ENCODE measurements at regions not wholly inside any gene's neighbourhood (a gene's known extent, or its start where the extent isn't known, plus 50 kb on each side); places are given as distances from the start of the nearest gene placed in this dataset.

DNA sequence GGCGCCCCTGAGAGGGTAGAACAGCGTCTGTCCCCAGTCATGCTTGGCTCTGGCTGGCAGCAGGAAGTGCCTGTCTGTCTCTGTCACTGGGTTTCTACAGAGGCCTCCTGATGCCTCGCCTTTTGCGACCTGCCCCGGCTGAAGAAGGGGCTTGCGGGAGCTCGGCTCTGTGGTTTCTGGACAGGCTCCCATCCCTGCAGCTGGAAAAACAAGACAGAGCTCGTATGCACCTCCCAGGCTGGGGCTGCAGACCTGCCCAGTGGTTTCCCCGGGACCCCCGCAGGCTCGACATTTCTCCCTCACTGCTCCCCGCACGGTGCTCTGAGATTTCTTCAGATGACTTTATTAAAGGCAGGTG is 57.0 kb upstream of the SORCS2 start:
- TF ChIP-seq, protein P1, sequence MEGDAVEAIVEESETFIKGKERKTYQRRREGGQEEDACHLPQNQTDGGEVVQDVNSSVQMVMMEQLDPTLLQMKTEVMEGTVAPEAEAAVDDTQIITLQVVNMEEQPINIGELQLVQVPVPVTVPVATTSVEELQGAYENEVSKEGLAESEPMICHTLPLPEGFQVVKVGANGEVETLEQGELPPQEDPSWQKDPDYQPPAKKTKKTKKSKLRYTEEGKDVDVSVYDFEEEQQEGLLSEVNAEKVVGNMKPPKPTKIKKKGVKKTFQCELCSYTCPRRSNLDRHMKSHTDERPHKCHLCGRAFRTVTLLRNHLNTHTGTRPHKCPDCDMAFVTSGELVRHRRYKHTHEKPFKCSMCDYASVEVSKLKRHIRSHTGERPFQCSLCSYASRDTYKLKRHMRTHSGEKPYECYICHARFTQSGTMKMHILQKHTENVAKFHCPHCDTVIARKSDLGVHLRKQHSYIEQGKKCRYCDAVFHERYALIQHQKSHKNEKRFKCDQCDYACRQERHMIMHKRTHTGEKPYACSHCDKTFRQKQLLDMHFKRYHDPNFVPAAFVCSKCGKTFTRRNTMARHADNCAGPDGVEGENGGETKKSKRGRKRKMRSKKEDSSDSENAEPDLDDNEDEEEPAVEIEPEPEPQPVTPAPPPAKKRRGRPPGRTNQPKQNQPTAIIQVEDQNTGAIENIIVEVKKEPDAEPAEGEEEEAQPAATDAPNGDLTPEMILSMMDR (IDR thresholded peaks at IDR 0.05) = no peak
- TF ChIP-seq POLR2A (IDR thresholded peaks at IDR 0.05) = no peak

Measured in body of pancreas (tissue), 4 donors.